Right lobe of liver (tissue), 6 donors: ENCODE measurements at regions not wholly inside any gene's neighbourhood (a gene's known extent, or its start where the extent isn't known, plus 50 kb on each side); places are given as distances from the start of the nearest gene placed in this dataset.

Source experiments
- ATAC-seq, 4 donors: fragments of 200-7000 bp; cut with Tn5 transposase; one replicate each; pipeline ENCODE4 v1.9.1; 2020; ENCODE audit warnings: mild to moderate bottlenecking in 4 of 4, moderate library complexity in 4 of 4
- DNase-seq, 3 donors: peaks; one replicate each; pipeline ENCODE4 v3.0.0-alpha.2; 2020
- H3K27ac ChIP-seq, 3 donors: fragments of 200-600 bp; one replicate each; pipeline ENCODE4 v1.8.0; 2022
- H3K27me3 ChIP-seq, 2 donors: fragments of 200-600 bp; one replicate each; pipeline ENCODE4 v1.8.0; 2022
- H3K36me3 ChIP-seq, 4 donors: fragments of 200-600 bp; sonication (generic) in 1 of 4; one replicate each; pipeline versions ENCODE4 v1.5.1 to v1.8.0; 2017 to 2022; ENCODE audit warnings: control low read depth in 1 of 4
- H3K4me1 ChIP-seq, 4 donors: fragments of 200-600 bp; sonication (generic) in 1 of 4; one replicate each; pipeline versions ENCODE4 v1.5.1 to v1.8.0; 2017 to 2022; ENCODE audit warnings: control low read depth in 1 of 4
- H3K4me3 ChIP-seq, 3 donors: fragments of 200-600 bp; one replicate each; pipeline ENCODE4 v1.8.0; 2022
- H3K9me3 ChIP-seq, 4 donors: fragments of 200-600 bp; sonication (generic) in 1 of 4; one replicate each; pipeline versions ENCODE4 v1.5.1 to v1.8.0; 2017 to 2022; ENCODE audit warnings: control low read depth in 1 of 4
- POLR2A ChIP-seq: fragments of 450-650 bp; IDR thresholded peaks from one replicate; pipeline ENCODE4 v1.6.1; 2017; ENCODE audit warnings: antibody characterized with exemption, mild to moderate bottlenecking
- WGBS: methylation state at CpG from one replicate; pipeline ENCODE4 v1.1.6; 2018; ENCODE audit warnings: low coverage, low lambda C conversion rate; ENCODE audit not compliant: insufficient coverage; ENCODE audit errors: missing lambda C conversion rate; 5-methylcytosine and 5-hydroxymethylcytosine counted together
- intact Hi-C, 2 donors: fragments of 100-400 bp; cut with DNase I; formaldehyde crosslinking; loops; one replicate each; pipeline versions ENCODE4 v1.11.2 to v1.14.1; 2022
- TF ChIP-seq, protein P1 (sequence below), 4 donors: fragments of 200-600 bp in 3 of 4; fragments of 450-650 bp in 1 of 4; IDR thresholded peaks; one replicate each; pipeline versions ENCODE4 v1.5.1 to v1.8.0; 2016 to 2022; ENCODE audit warnings: antibody characterized with exemption in 4 of 4, mild to moderate bottlenecking in 2 of 4
- donor health status: DM: no; HTN: yes; CAD: no.
- donor health status: DM: no; HTN: no; CAD: no.
- donor health status: DM: no; HTN: no; CAD: no.
- donor health status: DM: no; HTN: yes; CAD: no.
- donor health status: DM: no; HTN: yes; CAD: no.

DNA sequence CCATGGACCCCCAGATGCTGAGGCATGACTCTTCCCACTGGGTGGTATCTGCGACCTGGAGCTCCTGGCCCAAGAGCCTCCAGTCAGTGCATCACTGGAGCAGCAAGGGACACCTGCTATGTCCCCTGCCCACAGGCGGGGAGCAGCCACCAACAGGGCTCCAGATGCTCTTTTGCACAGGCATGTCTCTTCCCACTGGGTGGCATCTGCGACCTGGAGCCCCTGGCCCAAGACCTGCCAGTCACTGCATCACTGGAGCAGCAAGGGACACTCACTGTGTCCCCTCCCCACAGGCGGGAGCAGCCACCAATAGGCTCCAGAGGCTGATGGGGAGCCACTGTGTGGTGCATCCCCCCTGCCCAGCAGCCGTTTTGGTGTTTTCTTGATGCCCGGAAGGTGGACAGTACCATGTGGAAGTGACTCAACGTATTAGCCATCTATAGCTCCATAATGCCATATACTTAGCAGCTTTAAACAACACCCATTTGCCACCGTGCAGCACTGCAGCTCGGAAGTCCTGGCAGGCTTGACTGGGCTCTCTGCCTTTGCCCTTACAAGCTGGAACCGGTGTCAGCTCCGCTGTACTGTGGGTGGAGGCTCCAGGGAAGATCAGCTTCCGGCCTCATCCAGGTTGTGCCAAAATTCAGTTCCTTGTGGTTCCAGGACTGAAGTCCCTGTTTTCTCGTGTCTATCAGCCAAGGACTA is 124.9 kb upstream of the CST7 start:
- no peak for TF ChIP-seq POLR2A
- TF ChIP-seq, protein P1, sequence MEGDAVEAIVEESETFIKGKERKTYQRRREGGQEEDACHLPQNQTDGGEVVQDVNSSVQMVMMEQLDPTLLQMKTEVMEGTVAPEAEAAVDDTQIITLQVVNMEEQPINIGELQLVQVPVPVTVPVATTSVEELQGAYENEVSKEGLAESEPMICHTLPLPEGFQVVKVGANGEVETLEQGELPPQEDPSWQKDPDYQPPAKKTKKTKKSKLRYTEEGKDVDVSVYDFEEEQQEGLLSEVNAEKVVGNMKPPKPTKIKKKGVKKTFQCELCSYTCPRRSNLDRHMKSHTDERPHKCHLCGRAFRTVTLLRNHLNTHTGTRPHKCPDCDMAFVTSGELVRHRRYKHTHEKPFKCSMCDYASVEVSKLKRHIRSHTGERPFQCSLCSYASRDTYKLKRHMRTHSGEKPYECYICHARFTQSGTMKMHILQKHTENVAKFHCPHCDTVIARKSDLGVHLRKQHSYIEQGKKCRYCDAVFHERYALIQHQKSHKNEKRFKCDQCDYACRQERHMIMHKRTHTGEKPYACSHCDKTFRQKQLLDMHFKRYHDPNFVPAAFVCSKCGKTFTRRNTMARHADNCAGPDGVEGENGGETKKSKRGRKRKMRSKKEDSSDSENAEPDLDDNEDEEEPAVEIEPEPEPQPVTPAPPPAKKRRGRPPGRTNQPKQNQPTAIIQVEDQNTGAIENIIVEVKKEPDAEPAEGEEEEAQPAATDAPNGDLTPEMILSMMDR (IDR thresholded peaks at IDR 0.05): no peak
- Histone ChIP-seq H3K9me3 (no peaks in the 10 kb centered on the region), H3K4me1 (no peaks in the 10 kb centered on the region), H3K27me3 (no peaks in the 10 kb centered on the region), H3K27ac (no peak overlapping the region), H3K36me3 (no peaks in the 10 kb centered on the region), H3K4me3 (no peak overlapping the region)
- no peak for DNase-seq
- ATAC-seq: no peak
- intact Hi-C loops: no loop called here
- 68% methylated on average over 8 of the region's 13 CpGs for WGBS

DNA sequence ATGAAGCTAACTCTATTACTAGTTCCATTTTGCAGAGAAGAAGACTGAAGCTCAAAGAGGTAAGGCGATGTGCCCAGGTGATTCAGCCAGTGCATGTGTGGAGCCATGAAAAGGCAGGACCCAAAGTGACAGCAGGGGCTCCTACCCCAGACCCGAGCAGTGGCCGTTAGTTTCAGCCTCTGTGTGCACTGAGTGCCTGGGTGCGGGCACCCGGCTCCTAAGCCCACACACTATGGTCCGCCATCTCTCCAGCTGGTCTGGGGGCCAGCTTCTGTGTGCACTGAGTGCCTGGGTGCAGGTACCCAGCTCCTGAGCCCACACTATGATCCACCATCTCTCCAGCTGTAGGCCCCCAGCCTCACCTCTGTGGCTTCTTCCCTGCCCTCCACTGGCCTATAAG is 123.5 kb upstream of the CST7 start:
- no peak overlapping the region for H3K4me3 ChIP-seq
- H3K4me1 ChIP-seq: no peaks in the 10 kb centered on the region
- H3K36me3 ChIP-seq: no peaks in the 10 kb centered on the region
- no peak overlapping the region for H3K27ac ChIP-seq
- no peaks in the 10 kb centered on the region for H3K27me3 ChIP-seq
- DNase-seq: no peak
- 83% methylated on average over 1 of the region's 6 CpGs for WGBS
- intact Hi-C loops: no loop called here
- TF ChIP-seq, protein P1 (IDR thresholded peaks at IDR 0.05): no peak
- TF ChIP-seq POLR2A: no peak
- ATAC-seq: no peak
- H3K9me3 ChIP-seq: no peaks in the 10 kb centered on the region

DNA sequence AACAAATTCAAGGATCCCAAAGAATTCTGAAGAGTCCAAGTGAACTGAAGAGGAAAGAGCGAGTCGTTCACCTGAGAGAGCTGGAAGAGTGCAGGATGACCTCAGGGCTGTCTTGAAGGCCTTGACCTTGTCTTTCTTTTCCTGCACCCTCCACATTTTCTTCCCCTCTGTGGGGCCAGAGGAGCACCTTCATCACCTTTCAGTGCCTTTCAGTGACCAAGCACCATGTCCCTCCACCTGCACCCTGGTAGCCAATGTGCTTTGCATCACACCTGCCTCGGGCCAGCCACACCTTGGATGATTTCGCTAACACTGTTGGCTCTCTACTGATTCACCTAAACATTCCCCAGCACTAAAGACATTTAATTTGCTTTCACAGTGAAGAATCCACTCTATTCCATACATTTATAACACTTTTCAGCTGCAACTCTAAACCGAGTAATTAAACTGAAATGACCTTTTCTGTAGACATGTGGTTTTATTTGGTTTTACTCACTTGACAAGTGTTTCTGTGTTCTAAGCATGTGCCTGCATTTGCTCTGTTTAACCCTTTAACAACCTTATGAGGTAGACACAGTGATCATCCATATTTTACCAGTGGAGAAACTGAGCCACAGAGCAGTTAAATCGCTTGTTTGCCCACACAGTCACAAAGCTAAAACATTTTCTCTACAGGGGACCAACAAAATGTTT is 121.3 kb upstream of the CST7 start:
- TF ChIP-seq, protein P1 (IDR thresholded peaks at IDR 0.05): no peak
- no peak for TF ChIP-seq POLR2A
- no peak overlapping the region for H3K27ac ChIP-seq
- no peak overlapping the region for H3K4me3 ChIP-seq
- 82% methylated on average over 6 of the region's 6 CpGs for WGBS
- DNase-seq (no peak), ATAC-seq (no peak)
- no peaks in the 10 kb centered on the region for H3K9me3 ChIP-seq
- intact Hi-C loops: no loop called here
- no peaks in the 10 kb centered on the region for H3K27me3 ChIP-seq
- no peaks in the 10 kb centered on the region for H3K36me3 ChIP-seq
- H3K4me1 ChIP-seq: no peaks in the 10 kb centered on the region

DNA sequence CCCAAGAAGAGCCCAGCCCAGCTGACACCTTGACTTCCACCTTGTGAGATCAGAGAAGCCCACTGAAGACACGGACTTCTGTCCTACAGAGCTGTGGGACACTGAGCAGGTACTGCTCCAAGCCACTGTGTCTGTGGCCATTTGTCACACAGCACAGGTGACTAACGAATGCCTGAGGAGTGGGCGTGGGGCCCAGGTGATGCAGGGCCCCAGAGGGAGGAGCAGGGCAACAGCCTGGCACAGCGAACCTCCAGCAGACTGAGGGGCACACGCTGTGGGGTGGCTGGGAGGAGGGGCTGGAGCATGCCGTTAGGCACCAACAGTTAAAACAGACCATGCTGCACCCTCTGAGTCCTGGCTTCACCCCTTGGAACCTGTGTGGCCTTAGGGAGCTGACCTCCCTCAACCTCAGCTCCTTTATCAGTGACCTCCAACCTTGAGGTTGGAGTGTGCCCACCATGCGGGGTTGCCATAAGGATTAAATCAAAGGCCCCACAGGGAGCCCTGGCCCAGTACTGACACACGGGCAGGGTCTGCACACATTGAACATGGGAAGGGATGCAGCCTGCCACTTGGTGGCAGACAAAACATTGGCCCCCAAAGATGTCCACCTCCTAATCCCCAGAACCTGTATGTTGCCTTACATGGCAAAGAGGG is 119.9 kb upstream of the CST7 start:
- no peaks in the 10 kb centered on the region for H3K36me3 ChIP-seq
- WGBS: 77% methylated on average over 4 of the region's 8 CpGs
- H3K4me1 ChIP-seq: no peaks in the 10 kb centered on the region
- intact Hi-C loops: no loop called here
- TF ChIP-seq, protein P1 (IDR thresholded peaks at IDR 0.05): no peak
- no peak for TF ChIP-seq POLR2A
- H3K27ac ChIP-seq: no peak overlapping the region
- no peak for ATAC-seq
- no peak overlapping the region for H3K4me3 ChIP-seq
- no peaks in the 10 kb centered on the region for H3K9me3 ChIP-seq
- H3K27me3 ChIP-seq: no peaks in the 10 kb centered on the region
- DNase-seq: no peak
